HG02852 (cell line): ENCODE measurements at regions not wholly inside any gene's neighbourhood (a gene's known extent, or its start where the extent isn't known, plus 50 kb on each side); places are given as distances from the start of the nearest gene placed in this dataset.
"Not testable (repeated sequence)": the region's sequence is repeated elsewhere in the genome, so short reads cannot be mapped to it uniquely, and the experiment has no call there.

Experiments used
- ATAC-seq: cut with Tn5 transposase; IDR thresholded peaks from one replicate; pipeline ENCODE4 v1.9.1; 2021; ENCODE audit warnings: mild to moderate bottlenecking, moderate library complexity; ENCODE audit not compliant: unreplicated experiment

- no peak for ATAC-seq
Observed at GRCh38 chr4:58413849-58414248, 1303.7 kb upstream of the IGFBP7 start.

- no peak for ATAC-seq
Observed at GRCh38 chr4:58411904-58412303, 1301.7 kb upstream of the IGFBP7 start.

GRCh38 chr4:58406762-58407161 lies 1296.6 kb upstream of the IGFBP7 start:
- ATAC-seq = no peak

GRCh38 chr4:58368221-58368620 lies 1258.0 kb upstream of the IGFBP7 start:
- ATAC-seq = no peak

GRCh38 chr4:58360354-58361133 lies 1250.4 kb upstream of the IGFBP7 start:
- no peak for ATAC-seq

GRCh38 chr4:58359590-58359989 lies 1249.4 kb upstream of the IGFBP7 start:
- no peak for ATAC-seq

GRCh38 chr4:58357947-58358346 lies 1247.8 kb upstream of the IGFBP7 start:
- ATAC-seq = no peak

GRCh38 chr4:58325070-58325469 lies 1214.9 kb upstream of the IGFBP7 start:
- ATAC-seq = no peak

- ATAC-seq = no peak
Observed at GRCh38 chr4:58313444-58313843, 1203.3 kb upstream of the IGFBP7 start.

GRCh38 chr4:58303456-58303855 lies 1193.3 kb upstream of the IGFBP7 start:
- ATAC-seq = no peak

- no peak for ATAC-seq
Observed at GRCh38 chr4:58301376-58301999, 1191.3 kb upstream of the IGFBP7 start.

- ATAC-seq = no peak
Observed at GRCh38 chr4:58286335-58286734, 1176.2 kb upstream of the IGFBP7 start.

GRCh38 chr4:58280928-58281327 lies 1170.7 kb upstream of the IGFBP7 start:
- ATAC-seq = not testable (repeated sequence)

- no peak for ATAC-seq
Observed at GRCh38 chr4:58275856-58276255, 1165.7 kb upstream of the IGFBP7 start.

GRCh38 chr4:58274553-58274952 lies 1164.4 kb upstream of the IGFBP7 start:
- ATAC-seq = no peak

- no peak for ATAC-seq
Observed at GRCh38 chr4:58272311-58272710, 1162.1 kb upstream of the IGFBP7 start.

GRCh38 chr4:58265734-58266133 lies 1155.5 kb upstream of the IGFBP7 start:
- ATAC-seq = no peak

- ATAC-seq = no peak
Observed at GRCh38 chr4:58261526-58261925, 1151.3 kb upstream of the IGFBP7 start.

GRCh38 chr4:58254291-58254690 lies 1144.1 kb upstream of the IGFBP7 start:
- ATAC-seq = no peak

- no peak for ATAC-seq
Observed at GRCh38 chr4:58252656-58253055, 1142.5 kb upstream of the IGFBP7 start.

- ATAC-seq = no peak
Observed at GRCh38 chr4:58247792-58248191, 1137.6 kb upstream of the IGFBP7 start.

- no peak for ATAC-seq
Observed at GRCh38 chr4:58225460-58225859, 1115.3 kb upstream of the IGFBP7 start.

- ATAC-seq = no peak
Observed at GRCh38 chr4:58219179-58219578, 1109.0 kb upstream of the IGFBP7 start.
